GM12878 (cell line): ENCODE measurements at regions not wholly inside any gene's neighbourhood (a gene's known extent, or its start where the extent isn't known, plus 50 kb on each side); places are given as distances from the start of the nearest gene placed in this dataset.

Source experiments
- ATAC-seq: fragments of 200-7000 bp; cut with Tn5 transposase; 3 replicates; pipeline ENCODE4 v1.9.1; 2020; ENCODE audit warnings: mild to moderate bottlenecking, moderate library complexity
- BruUV-seq: library from RNA; stranded (reverse); fragments of 400-500 nt; replicated peaks from 2 replicates; lab custom pipeline; 2021; lab: Mats Ljungman, UMichigan
- CTCF ChIA-PET: fragments of 300-600 bp; sonication (Branson Sonifier 250); formaldehyde crosslinking; extraction: SDS; loops from one replicate; lab custom pipeline; 2021; ENCODE audit warnings: inconsistent platforms; lab: Yijun Ruan, JAX
- POLR2A ChIA-PET: fragments of 350-600 bp; formaldehyde crosslinking; extraction: SDS; loops from one replicate; lab custom pipeline; 2021; ENCODE audit warnings: inconsistent platforms; lab: Charles Lee
- RAD21 ChIA-PET: fragments of 300-600 bp; sonication (Branson Sonifier 250); formaldehyde crosslinking; loops from one replicate; lab custom pipeline; 2023; ENCODE audit warnings: antibody characterized with exemption; ENCODE audit not compliant: unreplicated experiment; lab: Charles Lee
- SMC1A ChIA-PET: fragments of 300-600 bp; sonication (Branson Sonifier 250); formaldehyde crosslinking; loops from one replicate; lab custom pipeline; 2023; ENCODE audit not compliant: unreplicated experiment, uncharacterized antibody; lab: Charles Lee
- DNase-seq: peaks from one replicate; pipeline ENCODE4 v3.0.0-alpha.2; 2011; ENCODE audit warnings: low read depth, low spot score
- FAIRE-seq: peaks from 3 replicates; lab custom pipeline; 2011; peaks lifted over from hg19 to GRCh38; lab: Jason Lieb, UNC
- H2AFZ ChIP-seq: 2 replicates; pipeline ENCODE4 v1.6.0; 2011; ENCODE audit warnings: low read depth, low read length, control low read depth; ENCODE audit not compliant: control insufficient read depth
- H3K27ac ChIP-seq: 2 replicates; pipeline ENCODE4 v1.5.1; 2011; ENCODE audit warnings: control low read depth; ENCODE audit not compliant: control insufficient read depth, insufficient read depth
- H3K27me3 ChIP-seq, 2 experiments: replicated peaks in 1 of 2; 2 replicates each; pipeline versions ENCODE4 v1.6.0 to v1.6.1; 2011; ENCODE audit warnings: low read length in 1 of 2; ENCODE audit not compliant: control insufficient read depth in 2 of 2, insufficient read depth in 2 of 2
- H3K36me3 ChIP-seq, 2 experiments: 2 replicates each; pipeline ENCODE4 v1.5.1; 2011; ENCODE audit warnings: low read length in 1 of 2; ENCODE audit not compliant: control insufficient read depth in 2 of 2, insufficient read depth in 2 of 2
- H3K4me1 ChIP-seq: 2 replicates; pipeline ENCODE4 v1.6.1; 2011; ENCODE audit warnings: mild to moderate bottlenecking, low read length, moderate library complexity, mixed read lengths; ENCODE audit not compliant: control insufficient read depth, insufficient read depth
- H3K4me2 ChIP-seq: 2 replicates; pipeline ENCODE4 v1.6.0; 2011; ENCODE audit warnings: control low read depth; ENCODE audit not compliant: control insufficient read depth, insufficient read depth
- H3K4me3 ChIP-seq: fragments of 200-600 bp; sonication (generic); 2 replicates; pipeline ENCODE4 v1.5.1; 2016
- H3K79me2 ChIP-seq: 2 replicates; pipeline ENCODE4 v1.6.0; 2011; ENCODE audit warnings: low read length; ENCODE audit not compliant: control insufficient read depth, insufficient read depth
- H3K9ac ChIP-seq: 2 replicates; pipeline ENCODE4 v1.8.0; 2011; ENCODE audit warnings: low read length, control low read depth, mixed read lengths; ENCODE audit not compliant: control insufficient read depth, insufficient read depth
- H3K9me3 ChIP-seq: replicated peaks from 3 replicates; pipeline ENCODE4 v1.5.1; 2011; ENCODE audit warnings: mild to moderate bottlenecking, low read length; ENCODE audit not compliant: control insufficient read depth, insufficient read depth
- H4K20me1 ChIP-seq: 2 replicates; pipeline ENCODE4 v1.6.0; 2011; ENCODE audit not compliant: control insufficient read depth, insufficient read depth
- CHD4 ChIP-seq: fragments of 200-600 bp; sonication (generic); IDR thresholded peaks from 2 replicates; pipeline ENCODE4 v1.6.1; 2016; ENCODE audit warnings: mild to moderate bottlenecking
- CUX1 ChIP-seq: IDR thresholded peaks from 2 replicates; pipeline ENCODE4 v1.6.1; 2012; ENCODE audit warnings: improper control_type of control experiment, low read depth, low read length; ENCODE audit not compliant: insufficient replicate concordance
- E2F4 ChIP-seq: IDR thresholded peaks from 2 replicates; pipeline ENCODE4 v1.6.1; 2012; ENCODE audit warnings: low read depth, low read length, improper control_type of control experiment
- KDM1A ChIP-seq: fragments of 200-600 bp; sonication (generic); IDR thresholded peaks from 2 replicates; pipeline ENCODE4 v1.6.1; 2016; ENCODE audit warnings: borderline replicate concordance
- MLLT1 ChIP-seq: fragments of 450-650 bp; IDR thresholded peaks from 2 replicates; pipeline ENCODE4 v1.6.1; 2016; ENCODE audit warnings: mild to moderate bottlenecking
- MTA2 ChIP-seq: fragments of 450-650 bp; IDR thresholded peaks from 2 replicates; pipeline ENCODE4 v1.6.1; 2016; ENCODE audit warnings: low read depth, mild to moderate bottlenecking, moderate library complexity
- PKNOX1 ChIP-seq: fragments of 450-650 bp; IDR thresholded peaks from 2 replicates; pipeline ENCODE4 v1.6.1; 2016; ENCODE audit warnings: mild to moderate bottlenecking
- RCOR1 ChIP-seq: conservative IDR thresholded peaks from 2 replicates; pipeline ENCODE4 v1.6.1; 2012; ENCODE audit warnings: low read depth, low read length, improper control_type of control experiment
- SPI1 ChIP-seq: IDR thresholded peaks from 2 replicates; pipeline ENCODE4 v1.6.1; 2011; ENCODE audit warnings: low read depth, mild to moderate bottlenecking, low read length, moderate library complexity, borderline replicate concordance; ENCODE audit not compliant: insufficient read depth
- TBL1XR1 ChIP-seq: IDR thresholded peaks from 2 replicates; pipeline ENCODE4 v1.6.1; 2012; ENCODE audit warnings: low read depth, low read length, improper control_type of control experiment
- ZNF274 ChIP-seq: IDR thresholded peaks from one replicate; pipeline ENCODE4 v1.8.0; 2011; ENCODE audit not compliant: insufficient read length, insufficient read depth
- ZNF384 ChIP-seq: IDR thresholded peaks from 2 replicates; pipeline ENCODE4 v1.6.1; 2012; ENCODE audit warnings: low read depth, mild to moderate bottlenecking, low read length, improper control_type of control experiment, borderline replicate concordance
- WGBS: methylation state at CpG from one replicate; pipeline ENCODE4 v1.1.6; 2016; ENCODE audit warnings: low lambda C conversion rate; ENCODE audit not compliant: insufficient replicate concordance, insufficient coverage; ENCODE audit errors: missing lambda C conversion rate; 5-methylcytosine and 5-hydroxymethylcytosine counted together
- in situ Hi-C: fragments of 300-500 bp; cut with MboI; formaldehyde crosslinking; loops from 9 replicates; pipeline ENCODE4 v1.14.3; 2018; ENCODE audit warnings: mixed read lengths
- intact Hi-C: fragments of 100-400 bp; cut with micrococcal nuclease; formaldehyde crosslinking; loops from one replicate; pipeline ENCODE4 v1.14.2; 2022; ENCODE audit not compliant: unreplicated experiment

- Histone ChIP-seq H3K4me2 (no peak overlapping the region), H3K36me3 (no peaks in the 10 kb centered on the region), H3K27ac (no peak overlapping the region), H2AFZ (no peak overlapping the region), H3K79me2 (no peaks in the 10 kb centered on the region), H3K27me3 (no peaks in the 10 kb centered on the region; a peak in 1 of 4 replicates), H3K9me3 (no peaks in the 10 kb centered on the region), H3K4me1 (no peaks in the 10 kb centered on the region), H4K20me1 (no peaks in the 10 kb centered on the region), H3K9ac (no peak overlapping the region), H3K4me3 (no peak overlapping the region)
- DNase-seq (no peak), ATAC-seq (no peak), FAIRE-seq (no peak)
- TF ChIP-seq SPI1 = no peak
- TF ChIP-seq KDM1A = no peak
- TF ChIP-seq MTA2 = no peak
- TF ChIP-seq E2F4 = no peak
- TF ChIP-seq CHD4 = no peak
- TF ChIP-seq PKNOX1 = no peak
- no peak for TF ChIP-seq CUX1
- TF ChIP-seq ZNF384 = no peak
- no peak for TF ChIP-seq MLLT1
- no peak for TF ChIP-seq TBL1XR1
- TF ChIP-seq ZNF274 = no peak
- no peak for TF ChIP-seq RCOR1
- RAD21 ChIA-PET = no interaction called here
- WGBS = 0% methylated on average over 3 of the region's 3 CpGs
- BruUV-seq = no TSS peak
- CTCF ChIA-PET = interaction anchor here (6.7 kb wide), 1 partner anchor 14 kb away, joined by 36 read pairs; no protein-coding TSS in a partner anchor
- SMC1A ChIA-PET = interaction anchor here (1.0 to 2.1 kb wide), 7 partner anchors 14 to 257 kb away, joined by 3 to 7 read pairs (median 3); no protein-coding TSS in a partner anchor
- in situ Hi-C loops (no loop called here), intact Hi-C loops (no loop called here)
- POLR2A ChIA-PET = no interaction called here
Observed at GRCh38 chr2:7686016-7686385, 768.8 kb downstream of the RNF144A start.
